ENCODE measurements at regions not wholly inside any gene's neighbourhood (a gene's known extent, or its start where the extent isn't known, plus 50 kb on each side); places are given as distances from the start of the nearest gene placed in this dataset.
"Not testable (repeated sequence)": the region's sequence is repeated elsewhere in the genome, so short reads cannot be mapped to it uniquely, and the experiment has no call there.

DNA sequence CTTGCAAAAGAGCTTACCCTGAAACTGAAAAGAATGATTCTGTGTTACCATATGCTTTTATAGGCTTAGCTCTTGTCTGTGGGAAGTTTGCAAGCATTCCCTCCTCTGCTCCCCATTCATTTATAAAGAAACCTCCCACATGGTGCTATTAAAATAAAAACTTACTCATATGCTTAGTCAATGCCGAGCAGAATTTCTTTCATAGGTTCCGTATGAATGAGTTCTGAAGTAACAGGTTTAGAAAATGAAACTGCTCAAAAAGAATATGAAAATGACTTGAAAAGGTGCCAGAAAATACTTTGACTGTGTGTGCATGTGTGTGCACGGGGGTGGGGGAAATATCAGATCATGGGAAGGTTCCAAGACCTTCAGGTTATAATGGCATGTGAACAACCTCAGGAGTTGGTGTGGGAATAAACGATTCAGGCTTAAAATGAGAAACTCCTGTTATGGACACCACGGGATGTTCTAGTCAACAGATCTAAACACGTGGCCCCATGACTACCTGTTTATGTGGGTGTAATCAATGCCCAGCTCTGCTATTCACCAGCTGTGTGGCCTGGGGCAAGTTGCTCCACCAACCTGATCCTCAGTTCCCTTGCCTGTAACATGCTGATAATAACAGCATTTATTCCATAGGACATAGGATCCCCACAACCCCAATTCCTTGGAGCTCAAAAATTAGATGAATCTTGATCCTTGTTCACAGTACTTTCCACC is 293.7 kb upstream of the PLGLB1 start:
- TF ChIP-seq, protein P1, sequence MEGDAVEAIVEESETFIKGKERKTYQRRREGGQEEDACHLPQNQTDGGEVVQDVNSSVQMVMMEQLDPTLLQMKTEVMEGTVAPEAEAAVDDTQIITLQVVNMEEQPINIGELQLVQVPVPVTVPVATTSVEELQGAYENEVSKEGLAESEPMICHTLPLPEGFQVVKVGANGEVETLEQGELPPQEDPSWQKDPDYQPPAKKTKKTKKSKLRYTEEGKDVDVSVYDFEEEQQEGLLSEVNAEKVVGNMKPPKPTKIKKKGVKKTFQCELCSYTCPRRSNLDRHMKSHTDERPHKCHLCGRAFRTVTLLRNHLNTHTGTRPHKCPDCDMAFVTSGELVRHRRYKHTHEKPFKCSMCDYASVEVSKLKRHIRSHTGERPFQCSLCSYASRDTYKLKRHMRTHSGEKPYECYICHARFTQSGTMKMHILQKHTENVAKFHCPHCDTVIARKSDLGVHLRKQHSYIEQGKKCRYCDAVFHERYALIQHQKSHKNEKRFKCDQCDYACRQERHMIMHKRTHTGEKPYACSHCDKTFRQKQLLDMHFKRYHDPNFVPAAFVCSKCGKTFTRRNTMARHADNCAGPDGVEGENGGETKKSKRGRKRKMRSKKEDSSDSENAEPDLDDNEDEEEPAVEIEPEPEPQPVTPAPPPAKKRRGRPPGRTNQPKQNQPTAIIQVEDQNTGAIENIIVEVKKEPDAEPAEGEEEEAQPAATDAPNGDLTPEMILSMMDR (IDR thresholded peaks at IDR 0.05 in 4 of 5, conservative IDR thresholded peaks at IDR 0.05 in 1 of 5) = not testable (repeated sequence)
- TF ChIP-seq POLR2A (IDR thresholded peaks at IDR 0.05) = not testable (repeated sequence)
